B cell (primary cell): ENCODE measurements at regions not wholly inside any gene's neighbourhood (a gene's known extent, or its start where the extent isn't known, plus 50 kb on each side); places are given as distances from the start of the nearest gene placed in this dataset.

Experiments
- EZH2 ChIP-seq: IDR thresholded peaks from 2 replicates; pipeline ENCODE4 v1.6.1; 2012; ENCODE audit warnings: borderline replicate concordance, low read depth, mild to moderate bottlenecking, moderate library complexity, low read length; ENCODE audit not compliant: insufficient read depth, poor library complexity, severe bottlenecking
- TF ChIP-seq, protein P1 (sequence below): fragments of 200-600 bp; IDR thresholded peaks from one replicate; pipeline ENCODE4 v1.8.0; 2022; ENCODE audit warnings: antibody characterized with exemption, mild to moderate bottlenecking

GRCh38 chr4:177789610-177790009 lies 347.4 kb upstream of the AGA start:
- TF ChIP-seq, protein P1, sequence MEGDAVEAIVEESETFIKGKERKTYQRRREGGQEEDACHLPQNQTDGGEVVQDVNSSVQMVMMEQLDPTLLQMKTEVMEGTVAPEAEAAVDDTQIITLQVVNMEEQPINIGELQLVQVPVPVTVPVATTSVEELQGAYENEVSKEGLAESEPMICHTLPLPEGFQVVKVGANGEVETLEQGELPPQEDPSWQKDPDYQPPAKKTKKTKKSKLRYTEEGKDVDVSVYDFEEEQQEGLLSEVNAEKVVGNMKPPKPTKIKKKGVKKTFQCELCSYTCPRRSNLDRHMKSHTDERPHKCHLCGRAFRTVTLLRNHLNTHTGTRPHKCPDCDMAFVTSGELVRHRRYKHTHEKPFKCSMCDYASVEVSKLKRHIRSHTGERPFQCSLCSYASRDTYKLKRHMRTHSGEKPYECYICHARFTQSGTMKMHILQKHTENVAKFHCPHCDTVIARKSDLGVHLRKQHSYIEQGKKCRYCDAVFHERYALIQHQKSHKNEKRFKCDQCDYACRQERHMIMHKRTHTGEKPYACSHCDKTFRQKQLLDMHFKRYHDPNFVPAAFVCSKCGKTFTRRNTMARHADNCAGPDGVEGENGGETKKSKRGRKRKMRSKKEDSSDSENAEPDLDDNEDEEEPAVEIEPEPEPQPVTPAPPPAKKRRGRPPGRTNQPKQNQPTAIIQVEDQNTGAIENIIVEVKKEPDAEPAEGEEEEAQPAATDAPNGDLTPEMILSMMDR: no peak
- no peak for TF ChIP-seq EZH2
